ENCODE measurements at regions not wholly inside any gene's neighbourhood (a gene's known extent, or its start where the extent isn't known, plus 50 kb on each side); places are given as distances from the start of the nearest gene placed in this dataset.

DNA sequence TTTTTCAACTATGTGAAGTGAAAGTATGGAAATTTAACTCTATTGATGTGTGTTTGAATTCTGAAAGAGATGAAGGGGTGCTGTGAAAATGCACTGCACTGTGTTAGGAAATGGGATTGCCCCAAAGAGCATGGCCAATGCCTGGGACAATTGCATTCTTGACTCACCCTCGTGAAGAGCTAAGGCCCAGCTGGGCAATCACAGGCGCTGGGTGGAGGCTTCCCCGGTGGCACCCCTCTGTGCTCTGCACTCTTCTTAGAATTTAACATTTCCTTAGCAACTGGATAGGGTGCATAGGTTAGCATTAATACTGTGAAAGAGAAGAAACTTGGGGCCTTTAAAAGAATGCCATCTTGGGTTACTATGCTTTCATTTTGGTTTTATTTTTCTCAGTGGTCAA is 179.9 kb upstream of the GOLIM4 start:
- no peaks in the 10 kb centered on the region for H3F3A ChIP-seq (ENCODE audit: insufficient read depth)
- no peak overlapping the region for H3K9ac ChIP-seq (ENCODE audit: low read length)
- H3K9me2 ChIP-seq (replicated peaks; ENCODE audit: insufficient read depth, low read length) = no peaks in the 10 kb centered on the region
- TF ChIP-seq, protein P1, sequence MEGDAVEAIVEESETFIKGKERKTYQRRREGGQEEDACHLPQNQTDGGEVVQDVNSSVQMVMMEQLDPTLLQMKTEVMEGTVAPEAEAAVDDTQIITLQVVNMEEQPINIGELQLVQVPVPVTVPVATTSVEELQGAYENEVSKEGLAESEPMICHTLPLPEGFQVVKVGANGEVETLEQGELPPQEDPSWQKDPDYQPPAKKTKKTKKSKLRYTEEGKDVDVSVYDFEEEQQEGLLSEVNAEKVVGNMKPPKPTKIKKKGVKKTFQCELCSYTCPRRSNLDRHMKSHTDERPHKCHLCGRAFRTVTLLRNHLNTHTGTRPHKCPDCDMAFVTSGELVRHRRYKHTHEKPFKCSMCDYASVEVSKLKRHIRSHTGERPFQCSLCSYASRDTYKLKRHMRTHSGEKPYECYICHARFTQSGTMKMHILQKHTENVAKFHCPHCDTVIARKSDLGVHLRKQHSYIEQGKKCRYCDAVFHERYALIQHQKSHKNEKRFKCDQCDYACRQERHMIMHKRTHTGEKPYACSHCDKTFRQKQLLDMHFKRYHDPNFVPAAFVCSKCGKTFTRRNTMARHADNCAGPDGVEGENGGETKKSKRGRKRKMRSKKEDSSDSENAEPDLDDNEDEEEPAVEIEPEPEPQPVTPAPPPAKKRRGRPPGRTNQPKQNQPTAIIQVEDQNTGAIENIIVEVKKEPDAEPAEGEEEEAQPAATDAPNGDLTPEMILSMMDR (IDR thresholded peaks at IDR 0.05; ENCODE audit: insufficient read depth, low read length, poor library complexity, severe bottlenecking) = no peak
- TF ChIP-seq EZH2phosphoT487 (conservative IDR thresholded peaks at IDR 0.05; ENCODE audit: low read length) = no peak
- no peak overlapping the region for H3K4me2 ChIP-seq (ENCODE audit: low read depth, low read length, poor library complexity, severe bottlenecking)
- H3K27ac ChIP-seq (ENCODE audit: low read depth, low read length) = no peak overlapping the region
- no peaks in the 10 kb centered on the region for H4K20me1 ChIP-seq (ENCODE audit: low read depth, low read length)
- no peaks in the 10 kb centered on the region for H3K27me3 ChIP-seq (ENCODE audit: low read length)
- H3K9me3 ChIP-seq (ENCODE audit: insufficient read depth, low read length) = no peaks in the 10 kb centered on the region
- no peaks in the 10 kb centered on the region for H3K36me3 ChIP-seq (ENCODE audit: low read length)
- no peaks in the 10 kb centered on the region for H3K79me2 ChIP-seq (ENCODE audit: insufficient read depth, low read length)
- H3K4me3 ChIP-seq (ENCODE audit: insufficient read depth, low read length, poor library complexity, severe bottlenecking) = no peak overlapping the region
- no peak overlapping the region for H2AFZ ChIP-seq (ENCODE audit: low read depth, low read length, severe bottlenecking)

DNA sequence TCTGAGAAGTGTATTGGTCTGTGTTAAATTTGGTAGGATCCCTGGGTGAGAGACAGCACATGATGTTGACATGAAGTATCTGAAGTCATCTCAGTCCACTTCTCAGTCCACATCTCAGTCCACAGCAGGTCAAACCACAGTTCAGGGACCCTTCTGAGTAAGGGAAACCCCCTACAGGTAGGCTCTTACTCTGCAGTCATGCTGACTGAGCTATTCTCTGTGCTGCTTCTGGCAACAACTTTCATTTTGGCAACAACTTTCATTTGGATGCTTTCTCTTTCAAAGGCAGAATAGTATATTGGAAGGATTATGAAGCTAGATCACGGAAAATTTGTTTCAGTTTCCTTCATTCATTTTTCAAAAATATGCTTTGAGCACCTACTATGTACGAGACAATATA is 178.2 kb upstream of the GOLIM4 start:
- no peak overlapping the region for H3K9ac ChIP-seq (ENCODE audit: low read length)
- no peaks in the 10 kb centered on the region for H3K9me2 ChIP-seq (replicated peaks; ENCODE audit: insufficient read depth, low read length)
- H3K27me3 ChIP-seq (ENCODE audit: low read length) = no peaks in the 10 kb centered on the region
- no peaks in the 10 kb centered on the region for H3K79me2 ChIP-seq (ENCODE audit: insufficient read depth, low read length)
- H3K4me2 ChIP-seq (ENCODE audit: low read depth, low read length, poor library complexity, severe bottlenecking) = no peak overlapping the region
- H3K9me3 ChIP-seq (ENCODE audit: insufficient read depth, low read length) = no peaks in the 10 kb centered on the region
- no peaks in the 10 kb centered on the region for H3F3A ChIP-seq (ENCODE audit: insufficient read depth)
- H3K27ac ChIP-seq (ENCODE audit: low read depth, low read length) = no peak overlapping the region
- no peaks in the 10 kb centered on the region; the same call in 1 of the 2 replicates for H4K20me1 ChIP-seq (ENCODE audit: low read depth, low read length)
- H3K4me3 ChIP-seq (ENCODE audit: insufficient read depth, low read length, poor library complexity, severe bottlenecking) = no peak overlapping the region
- TF ChIP-seq, protein P1 (IDR thresholded peaks at IDR 0.05; ENCODE audit: insufficient read depth, low read length, poor library complexity, severe bottlenecking) = no peak
- no peak for TF ChIP-seq EZH2phosphoT487 (conservative IDR thresholded peaks at IDR 0.05; ENCODE audit: low read length)
- no peaks in the 10 kb centered on the region for H3K36me3 ChIP-seq (ENCODE audit: low read length)
- H2AFZ ChIP-seq (ENCODE audit: low read depth, low read length, severe bottlenecking) = no peak overlapping the region

DNA sequence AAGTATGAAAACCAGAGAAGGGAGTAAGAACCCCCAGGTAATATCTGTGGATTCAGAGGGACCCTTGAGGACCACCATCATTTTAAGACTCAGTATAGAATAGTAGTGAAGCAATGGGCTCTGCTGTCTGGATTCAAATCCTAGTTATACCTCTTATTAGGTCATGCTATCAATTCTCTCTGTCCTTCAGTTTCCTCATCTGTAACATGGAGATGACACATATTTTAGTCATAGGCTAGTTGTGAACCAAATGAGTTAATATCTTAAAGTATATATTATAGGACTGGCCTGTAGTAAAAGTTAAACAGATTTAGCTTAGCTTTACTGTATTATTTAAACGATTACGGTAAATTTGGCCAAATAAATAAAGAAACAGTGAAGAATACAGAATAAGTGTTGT is 177.3 kb upstream of the GOLIM4 start:
- H3K9ac ChIP-seq (ENCODE audit: low read length) = no peak overlapping the region
- H3K79me2 ChIP-seq (ENCODE audit: insufficient read depth, low read length) = no peaks in the 10 kb centered on the region
- H3K9me2 ChIP-seq (replicated peaks; ENCODE audit: insufficient read depth, low read length) = no peaks in the 10 kb centered on the region
- no peaks in the 10 kb centered on the region for H3K9me3 ChIP-seq (ENCODE audit: insufficient read depth, low read length)
- no peak overlapping the region for H3K27ac ChIP-seq (ENCODE audit: low read depth, low read length)
- no peaks in the 10 kb centered on the region for H3K36me3 ChIP-seq (ENCODE audit: low read length)
- no peaks in the 10 kb centered on the region for H3F3A ChIP-seq (ENCODE audit: insufficient read depth)
- H2AFZ ChIP-seq (ENCODE audit: low read depth, low read length, severe bottlenecking) = no peak overlapping the region
- no peaks in the 10 kb centered on the region; the same call in 1 of the 2 replicates for H4K20me1 ChIP-seq (ENCODE audit: low read depth, low read length)
- no peaks in the 10 kb centered on the region for H3K27me3 ChIP-seq (ENCODE audit: low read length)
- no peak overlapping the region for H3K4me3 ChIP-seq (ENCODE audit: insufficient read depth, low read length, poor library complexity, severe bottlenecking)
- TF ChIP-seq EZH2phosphoT487 (conservative IDR thresholded peaks at IDR 0.05; ENCODE audit: low read length) = no peak
- TF ChIP-seq, protein P1 (IDR thresholded peaks at IDR 0.05; ENCODE audit: insufficient read depth, low read length, poor library complexity, severe bottlenecking) = no peak
- H3K4me2 ChIP-seq (ENCODE audit: low read depth, low read length, poor library complexity, severe bottlenecking) = no peak overlapping the region
